ENCODE measurements at regions not wholly inside any gene's neighbourhood (a gene's known extent, or its start where the extent isn't known, plus 50 kb on each side); places are given as distances from the start of the nearest gene placed in this dataset.

DNA sequence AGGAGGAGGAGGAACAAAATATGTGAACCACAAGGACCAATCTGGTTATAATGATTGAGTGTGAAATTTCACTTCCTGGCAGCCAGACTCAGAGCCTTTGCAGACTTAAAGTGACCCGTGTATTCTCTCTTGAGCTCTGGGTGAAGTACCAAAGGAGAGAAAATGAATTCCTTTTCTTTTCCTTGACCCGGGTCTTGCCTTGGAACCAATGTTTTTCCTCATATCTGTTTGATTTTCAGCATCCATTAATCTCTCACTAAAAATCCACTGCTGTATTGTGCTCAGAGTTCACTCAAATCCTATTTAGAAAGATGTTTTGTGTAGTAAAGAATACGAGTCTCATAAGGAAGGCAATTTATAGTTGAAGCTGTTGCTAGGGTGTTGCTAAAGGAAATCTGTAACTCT is 78.3 kb upstream of the C1QTNF7 start:
- H2AFZ ChIP-seq (ENCODE audit: low read length): no peak overlapping the region
- BruUV-seq (replicated peaks): no TSS peak
- CTCF ChIA-PET (ENCODE audit: unreplicated experiment): no interaction called here

DNA sequence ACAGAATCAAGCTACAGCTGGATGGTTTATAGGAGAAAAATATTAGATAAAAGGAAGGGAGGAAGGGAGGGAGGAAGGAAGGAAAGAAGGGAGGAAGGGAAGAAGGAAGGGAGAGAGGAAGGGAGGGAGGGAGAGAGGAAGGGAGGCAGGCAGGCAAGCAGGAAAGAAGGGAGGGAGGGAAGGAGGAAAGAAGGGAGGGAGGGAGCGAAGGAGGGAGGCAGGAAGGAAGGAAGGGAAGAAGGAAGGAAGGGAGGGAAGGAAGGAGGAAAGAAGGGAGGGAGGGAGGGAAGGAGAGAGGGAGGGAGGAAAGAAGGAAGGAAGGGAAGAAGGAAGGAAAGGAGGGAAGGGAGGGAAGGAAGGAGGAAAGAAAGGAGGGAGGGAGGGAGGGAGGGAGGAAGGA is 77.9 kb upstream of the C1QTNF7 start:
- Histone ChIP-seq H2AFZ (ENCODE audit: low read length) (no peak overlapping the region), H3K9me2 (ENCODE audit: insufficient read depth, low read length) (no peaks in the 10 kb centered on the region), H3K36me3 (ENCODE audit: insufficient read depth, low read length) (no peaks in the 10 kb centered on the region), H3K4me2 (ENCODE audit: low read length) (no peak overlapping the region), H3K4me1 (ENCODE audit: insufficient read depth, low read length, poor library complexity, severe bottlenecking) (no peaks in the 10 kb centered on the region), H3K9me3 (ENCODE audit: low read length) (no peaks in the 10 kb centered on the region), H3K27ac (ENCODE audit: low read depth, low read length, poor library complexity, severe bottlenecking) (no peak overlapping the region), H3K4me3 (ENCODE audit: low read depth, low read length, poor library complexity, severe bottlenecking) (no peak overlapping the region), H3K79me2 (ENCODE audit: insufficient read depth, low read depth, low read length) (no peaks in the 10 kb centered on the region), H4K20me1 (ENCODE audit: insufficient read depth, low read length) (no peaks in the 10 kb centered on the region)
- no TSS peak for BruUV-seq (replicated peaks)
- ChIA-PET POLR2A (interaction anchor here (0.7 to 1.0 kb wide), 2 partner anchors 8 to 12 kb away, joined by 3 read pairs; no protein-coding TSS in a partner anchor), CTCF (ENCODE audit: unreplicated experiment) (no interaction called here)
- DNase-seq (ENCODE audit: low spot score): no peak
- intact Hi-C loops (cut with micrococcal nuclease; ENCODE audit: unreplicated experiment): loop anchor here (5.0 kb wide), 1 partner anchor 107 kb away; no protein-coding TSS in a partner anchor
- TF ChIP-seq, protein P1, sequence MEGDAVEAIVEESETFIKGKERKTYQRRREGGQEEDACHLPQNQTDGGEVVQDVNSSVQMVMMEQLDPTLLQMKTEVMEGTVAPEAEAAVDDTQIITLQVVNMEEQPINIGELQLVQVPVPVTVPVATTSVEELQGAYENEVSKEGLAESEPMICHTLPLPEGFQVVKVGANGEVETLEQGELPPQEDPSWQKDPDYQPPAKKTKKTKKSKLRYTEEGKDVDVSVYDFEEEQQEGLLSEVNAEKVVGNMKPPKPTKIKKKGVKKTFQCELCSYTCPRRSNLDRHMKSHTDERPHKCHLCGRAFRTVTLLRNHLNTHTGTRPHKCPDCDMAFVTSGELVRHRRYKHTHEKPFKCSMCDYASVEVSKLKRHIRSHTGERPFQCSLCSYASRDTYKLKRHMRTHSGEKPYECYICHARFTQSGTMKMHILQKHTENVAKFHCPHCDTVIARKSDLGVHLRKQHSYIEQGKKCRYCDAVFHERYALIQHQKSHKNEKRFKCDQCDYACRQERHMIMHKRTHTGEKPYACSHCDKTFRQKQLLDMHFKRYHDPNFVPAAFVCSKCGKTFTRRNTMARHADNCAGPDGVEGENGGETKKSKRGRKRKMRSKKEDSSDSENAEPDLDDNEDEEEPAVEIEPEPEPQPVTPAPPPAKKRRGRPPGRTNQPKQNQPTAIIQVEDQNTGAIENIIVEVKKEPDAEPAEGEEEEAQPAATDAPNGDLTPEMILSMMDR (conservative IDR thresholded peaks at IDR 0.05; ENCODE audit: low read length): no peak
- TF ChIP-seq EZH2phosphoT487 (IDR thresholded peaks at IDR 0.05; ENCODE audit: borderline replicate concordance, low read depth, low read length): no peak

More for the DNA sequence above, 78.3 kb upstream of the C1QTNF7 start:
- Histone ChIP-seq H3K79me2 (ENCODE audit: insufficient read depth, low read depth, low read length) (no peaks in the 10 kb centered on the region), H3K4me3 (ENCODE audit: low read depth, low read length, poor library complexity, severe bottlenecking) (no peak overlapping the region), H3K4me1 (ENCODE audit: insufficient read depth, low read length, poor library complexity, severe bottlenecking) (no peaks in the 10 kb centered on the region), H3K27ac (ENCODE audit: low read depth, low read length, poor library complexity, severe bottlenecking) (no peak overlapping the region), H3K4me2 (ENCODE audit: low read length) (no peak overlapping the region), H4K20me1 (ENCODE audit: insufficient read depth, low read length) (no peaks in the 10 kb centered on the region), H3K36me3 (ENCODE audit: insufficient read depth, low read length) (no peaks in the 10 kb centered on the region), H3K9me2 (ENCODE audit: insufficient read depth, low read length) (no peaks in the 10 kb centered on the region), H3K9me3 (ENCODE audit: low read length) (no peaks in the 10 kb centered on the region)
- TF ChIP-seq, protein P1 (conservative IDR thresholded peaks at IDR 0.05; ENCODE audit: low read length): no peak
- TF ChIP-seq EZH2phosphoT487 (IDR thresholded peaks at IDR 0.05; ENCODE audit: borderline replicate concordance, low read depth, low read length): no peak
- intact Hi-C loops (cut with micrococcal nuclease; ENCODE audit: unreplicated experiment): loop anchor here (5.0 kb wide), 1 partner anchor 108 kb away; no protein-coding TSS in a partner anchor
- DNase-seq (ENCODE audit: low spot score): no peak
- POLR2A ChIA-PET: interaction anchor here (0.7 to 1.0 kb wide), 2 partner anchors 8 to 13 kb away, joined by 3 read pairs; no protein-coding TSS in a partner anchor

DNA sequence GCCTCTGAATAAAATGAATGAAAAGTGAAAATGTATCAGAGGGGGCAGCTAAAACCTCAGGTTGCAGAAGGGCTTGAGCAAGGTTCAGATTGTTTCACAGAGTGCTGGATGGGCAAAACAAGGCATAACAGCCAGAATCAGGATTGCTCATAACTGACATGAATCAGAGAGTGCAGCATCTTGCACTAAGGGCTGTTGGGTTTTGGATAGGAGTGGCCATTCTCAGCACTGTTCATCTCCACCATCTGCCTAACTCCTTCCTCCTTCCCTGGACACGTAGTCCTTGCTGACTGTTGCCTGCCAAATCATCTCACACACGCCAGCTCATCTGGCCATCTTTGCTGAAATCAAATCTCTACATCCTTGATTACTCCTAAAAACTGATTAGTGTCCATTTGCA is 75.3 kb upstream of the C1QTNF7 start:
- ChIA-PET CTCF (ENCODE audit: unreplicated experiment) (no interaction called here), POLR2A (interaction anchor here (0.6 kb wide), 2 partner anchors 29 to 58 kb away, joined by 3 read pairs; no protein-coding TSS in a partner anchor)
- Histone ChIP-seq H2AFZ (ENCODE audit: low read length) (no peak overlapping the region), H4K20me1 (ENCODE audit: insufficient read depth, low read length) (no peaks in the 10 kb centered on the region), H3K36me3 (ENCODE audit: insufficient read depth, low read length) (no peaks in the 10 kb centered on the region), H3K4me1 (ENCODE audit: insufficient read depth, low read length, poor library complexity, severe bottlenecking) (no peaks in the 10 kb centered on the region), H3K9me2 (ENCODE audit: insufficient read depth, low read length) (no peaks in the 10 kb centered on the region), H3K79me2 (ENCODE audit: insufficient read depth, low read depth, low read length) (no peaks in the 10 kb centered on the region), H3K4me3 (ENCODE audit: low read depth, low read length, poor library complexity, severe bottlenecking) (no peak overlapping the region), H3K27ac (ENCODE audit: low read depth, low read length, poor library complexity, severe bottlenecking) (no peak overlapping the region), H3K9me3 (ENCODE audit: low read length) (no peaks in the 10 kb centered on the region), H3K4me2 (ENCODE audit: low read length) (no peak overlapping the region)
- no peak for TF ChIP-seq EZH2phosphoT487 (IDR thresholded peaks at IDR 0.05; ENCODE audit: borderline replicate concordance, low read depth, low read length)
- no TSS peak for BruUV-seq (replicated peaks)
- no peak for DNase-seq (ENCODE audit: low spot score)
- intact Hi-C loops (cut with micrococcal nuclease; ENCODE audit: unreplicated experiment): no loop called here

Data from OCI-LY7 (cell line).